ENCODE measurements at regions not wholly inside any gene's neighbourhood (a gene's known extent, or its start where the extent isn't known, plus 50 kb on each side); places are given as distances from the start of the nearest gene placed in this dataset.

- no peak overlapping the region for H3K4me3 ChIP-seq (ENCODE audit: low read depth, low read length)
- no peaks in the 10 kb centered on the region for H3K36me3 ChIP-seq (ENCODE audit: control insufficient read depth, insufficient read depth, low read length)
- H3K27me3 ChIP-seq (ENCODE audit: control insufficient read depth, insufficient read depth, low read length), result no peaks in the 10 kb centered on the region
- FAIRE-seq (no peak), DNase-seq (ENCODE audit: low read depth) (no peak)
- no peak for TF ChIP-seq CTCF (IDR thresholded peaks at IDR 0.05; ENCODE audit: insufficient read depth, low read length, severe bottlenecking)
Observed at GRCh38 chr13:73674570-73674969, 459.6 kb downstream of the KLF12 start.

GRCh38 chr13:73673931-73674330 lies 460.3 kb downstream of the KLF12 start:
- FAIRE-seq, result no peak
- Histone ChIP-seq H3K4me3 (ENCODE audit: low read depth, low read length) (no peak overlapping the region), H3K36me3 (ENCODE audit: control insufficient read depth, insufficient read depth, low read length) (no peaks in the 10 kb centered on the region), H3K27me3 (ENCODE audit: control insufficient read depth, insufficient read depth, low read length) (no peaks in the 10 kb centered on the region)
- no peak for DNase-seq (ENCODE audit: low read depth)
- TF ChIP-seq CTCF (IDR thresholded peaks at IDR 0.05; ENCODE audit: insufficient read depth, low read length, severe bottlenecking), result no peak

DNA sequence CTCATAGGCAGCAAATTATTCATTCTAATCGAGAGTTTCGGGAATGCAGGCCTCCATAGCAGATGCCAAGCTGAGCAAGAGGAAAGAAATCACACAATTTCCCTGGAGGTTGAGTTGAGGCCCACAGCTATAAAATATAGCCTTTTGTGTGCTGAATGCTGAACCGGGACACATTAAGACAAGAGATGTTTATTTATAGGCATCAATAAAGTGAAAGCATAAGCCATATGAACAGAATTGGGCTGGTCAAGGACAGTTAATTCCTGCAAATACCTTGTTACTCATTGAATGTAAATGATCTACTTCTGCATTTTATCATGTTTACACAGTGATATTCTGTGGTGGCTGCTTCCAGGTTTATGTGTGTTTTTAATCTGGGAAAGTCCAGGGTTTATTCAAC lies 461.7 kb downstream of the KLF12 start:
- FAIRE-seq (no peak), DNase-seq (ENCODE audit: low read depth) (peak; percentile 64)
- Histone ChIP-seq H3K4me3 (ENCODE audit: low read depth, low read length) (no peak overlapping the region), H3K27me3 (ENCODE audit: control insufficient read depth, insufficient read depth, low read length) (no peaks in the 10 kb centered on the region), H3K36me3 (ENCODE audit: control insufficient read depth, insufficient read depth, low read length) (no peaks in the 10 kb centered on the region)
- TF ChIP-seq CTCF (IDR thresholded peaks at IDR 0.05; ENCODE audit: insufficient read depth, low read length, severe bottlenecking), result no peak

DNA sequence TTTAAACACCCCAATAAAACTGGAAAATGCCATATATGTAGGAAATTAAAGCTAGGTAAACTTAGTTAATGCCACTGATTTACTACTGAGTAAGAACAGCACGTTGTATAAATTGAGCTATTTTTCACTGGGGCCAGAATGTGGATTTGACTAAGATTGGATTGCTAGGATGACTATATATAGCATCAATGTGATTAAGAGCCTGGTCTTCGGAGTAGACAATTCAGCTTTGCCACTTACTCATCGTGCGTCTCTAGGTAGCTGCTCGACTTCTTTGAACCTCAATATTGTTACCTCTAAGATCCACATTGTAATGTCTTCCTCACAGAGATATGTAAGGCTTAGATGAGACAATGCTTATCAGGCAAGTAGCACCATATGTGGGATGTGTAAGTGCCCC lies 462.5 kb downstream of the KLF12 start:
- DNase-seq (ENCODE audit: low read depth) (no peak), FAIRE-seq (no peak)
- Histone ChIP-seq H3K4me3 (ENCODE audit: low read depth, low read length) (no peak overlapping the region), H3K36me3 (ENCODE audit: control insufficient read depth, insufficient read depth, low read length) (no peaks in the 10 kb centered on the region), H3K27me3 (ENCODE audit: control insufficient read depth, insufficient read depth, low read length) (no peaks in the 10 kb centered on the region)
- TF ChIP-seq CTCF (IDR thresholded peaks at IDR 0.05; ENCODE audit: insufficient read depth, low read length, severe bottlenecking), result no peak

DNA sequence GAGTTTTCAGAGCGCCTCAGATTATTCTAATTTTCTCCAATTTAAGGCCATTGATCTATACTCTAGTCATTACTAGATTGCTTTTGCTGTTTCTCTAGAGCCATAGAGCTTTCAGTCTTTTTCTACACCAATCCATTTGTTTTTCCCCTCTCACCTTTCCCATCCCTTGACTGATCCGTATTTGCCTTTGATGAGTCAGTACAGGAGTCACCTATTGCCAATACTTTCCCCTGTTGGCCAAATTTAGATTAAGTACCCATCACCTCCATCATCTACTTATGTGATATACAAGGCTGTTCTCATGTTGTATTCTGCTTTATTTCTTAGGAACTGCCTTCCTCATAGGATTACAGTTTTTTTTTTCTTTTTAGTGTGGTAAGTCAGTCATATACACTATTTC lies 463.2 kb downstream of the KLF12 start:
- Histone ChIP-seq H3K27me3 (ENCODE audit: control insufficient read depth, insufficient read depth, low read length) (no peaks in the 10 kb centered on the region), H3K4me3 (ENCODE audit: low read depth, low read length) (no peak overlapping the region), H3K36me3 (ENCODE audit: control insufficient read depth, insufficient read depth, low read length) (no peaks in the 10 kb centered on the region)
- FAIRE-seq (no peak), DNase-seq (ENCODE audit: low read depth) (peak; percentile 70)
- no peak for TF ChIP-seq CTCF (IDR thresholded peaks at IDR 0.05; ENCODE audit: insufficient read depth, low read length, severe bottlenecking)

- H3K4me3 ChIP-seq (ENCODE audit: low read depth, low read length), result no peak overlapping the region
- H3K36me3 ChIP-seq (ENCODE audit: control insufficient read depth, insufficient read depth, low read length), result no peaks in the 10 kb centered on the region
- TF ChIP-seq CTCF (IDR thresholded peaks at IDR 0.05; ENCODE audit: insufficient read depth, low read length, severe bottlenecking), result no peak
- peak; percentile 81 for FAIRE-seq
- no peak for DNase-seq (ENCODE audit: low read depth)
- no peaks in the 10 kb centered on the region for H3K27me3 ChIP-seq (ENCODE audit: control insufficient read depth, insufficient read depth, low read length)
Observed at GRCh38 chr13:73667756-73668155, 466.4 kb downstream of the KLF12 start.
